COR-L47 (cell line): ENCODE measurements at regions not wholly inside any gene's neighbourhood (a gene's known extent, or its start where the extent isn't known, plus 50 kb on each side); places are given as distances from the start of the nearest gene placed in this dataset.

Experiments
- DNase-seq: peaks from one replicate; lab custom pipeline; 2025; lab: John Stamatoyannopoulos, UW

DNA sequence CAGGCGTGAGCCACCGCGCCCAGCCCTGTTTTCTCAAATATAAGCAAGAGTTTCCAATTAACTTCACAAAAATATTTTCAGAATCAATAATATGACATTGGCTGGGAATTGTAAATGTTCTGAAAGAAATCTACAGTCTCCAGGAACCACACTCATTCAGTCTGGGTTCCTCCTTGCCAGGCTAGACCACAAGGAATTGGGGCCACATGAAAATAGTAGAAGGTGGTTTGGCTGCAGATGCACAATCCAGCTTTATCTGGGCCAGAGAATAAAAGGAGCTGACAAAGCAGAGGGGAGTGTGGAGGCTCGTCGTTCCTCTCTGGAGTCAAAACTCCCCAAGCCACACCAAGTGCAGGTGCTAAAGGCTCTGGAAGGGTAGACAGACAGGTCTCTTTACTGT, 92.0 kb upstream of the OSMR start:
- no peak for DNase-seq

DNA sequence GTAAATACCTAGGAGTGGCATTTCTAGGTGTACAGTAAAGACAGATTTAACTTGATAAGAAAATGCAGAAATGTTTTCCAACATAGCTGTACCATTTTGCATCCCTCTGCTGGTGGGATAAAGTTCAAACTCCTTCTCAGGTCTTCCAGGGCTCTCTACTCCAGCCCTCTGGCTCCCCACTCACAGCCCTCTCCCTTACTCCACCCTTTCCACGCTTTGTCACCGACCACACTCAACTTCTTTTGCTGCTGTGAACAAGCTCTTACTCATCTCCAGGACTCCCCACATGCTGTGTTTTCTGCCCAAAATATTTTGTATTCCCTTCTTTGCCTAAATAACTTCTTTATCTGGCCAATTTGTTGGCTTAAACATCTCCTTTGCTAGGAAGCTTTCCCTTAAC, 90.6 kb upstream of the OSMR start:
- DNase-seq: no peak

DNA sequence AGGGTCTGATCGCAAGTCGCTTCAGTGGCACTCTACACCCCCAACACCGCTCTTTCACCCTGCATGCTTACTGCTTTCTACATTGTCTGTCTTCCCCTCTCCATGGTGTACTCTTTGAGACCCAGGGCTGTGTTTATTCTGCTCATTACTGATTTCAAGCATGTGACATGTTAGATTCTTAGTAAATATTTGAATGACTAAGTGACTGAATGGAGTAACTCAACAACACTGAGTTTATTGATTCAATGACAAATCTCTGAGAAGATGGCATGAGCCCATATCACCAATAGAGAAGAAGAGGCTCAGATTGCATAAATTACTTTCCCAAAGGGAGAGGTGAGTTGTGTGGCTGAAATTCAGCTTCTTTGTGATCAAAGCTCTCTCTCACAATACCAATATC, 89.7 kb upstream of the OSMR start:
- DNase-seq: no peak

DNA sequence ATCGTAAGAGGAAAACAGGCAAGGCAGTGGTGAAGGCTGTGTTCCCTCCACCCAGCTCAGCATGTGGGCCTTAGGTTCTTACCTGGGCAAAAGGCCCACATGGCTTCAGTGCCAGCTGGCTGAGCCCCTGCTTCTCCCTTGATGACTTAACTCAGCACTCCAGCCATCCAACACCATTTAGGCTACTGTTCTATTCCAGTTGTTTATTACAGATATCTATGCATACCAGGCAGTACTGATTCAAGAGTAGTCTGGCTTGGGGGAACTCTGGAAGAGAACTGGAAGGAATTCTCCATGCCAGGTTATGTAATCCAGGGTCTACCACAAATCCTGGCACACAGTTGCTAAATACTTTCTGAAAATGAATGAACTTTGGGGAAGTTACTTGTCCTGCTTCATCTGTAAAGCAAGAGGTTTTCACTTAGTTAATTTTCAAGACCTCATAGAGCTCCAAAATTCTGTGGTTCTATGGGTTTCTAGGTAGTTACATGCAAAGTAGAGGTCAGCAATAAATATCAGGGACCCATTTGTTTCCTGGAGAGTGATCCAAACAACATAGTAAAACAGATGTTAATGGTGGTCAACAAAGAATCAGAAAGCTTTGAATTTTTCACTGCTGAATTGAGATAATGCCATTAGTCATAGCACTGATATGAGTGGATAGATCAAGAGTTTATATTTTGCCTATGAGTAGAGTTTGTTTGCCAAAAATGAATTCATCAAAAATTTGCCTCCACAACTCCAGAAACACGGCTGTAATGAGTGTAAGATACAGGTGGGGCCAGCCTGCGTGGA, 88.2 kb upstream of the OSMR start:
- no peak for DNase-seq

DNA sequence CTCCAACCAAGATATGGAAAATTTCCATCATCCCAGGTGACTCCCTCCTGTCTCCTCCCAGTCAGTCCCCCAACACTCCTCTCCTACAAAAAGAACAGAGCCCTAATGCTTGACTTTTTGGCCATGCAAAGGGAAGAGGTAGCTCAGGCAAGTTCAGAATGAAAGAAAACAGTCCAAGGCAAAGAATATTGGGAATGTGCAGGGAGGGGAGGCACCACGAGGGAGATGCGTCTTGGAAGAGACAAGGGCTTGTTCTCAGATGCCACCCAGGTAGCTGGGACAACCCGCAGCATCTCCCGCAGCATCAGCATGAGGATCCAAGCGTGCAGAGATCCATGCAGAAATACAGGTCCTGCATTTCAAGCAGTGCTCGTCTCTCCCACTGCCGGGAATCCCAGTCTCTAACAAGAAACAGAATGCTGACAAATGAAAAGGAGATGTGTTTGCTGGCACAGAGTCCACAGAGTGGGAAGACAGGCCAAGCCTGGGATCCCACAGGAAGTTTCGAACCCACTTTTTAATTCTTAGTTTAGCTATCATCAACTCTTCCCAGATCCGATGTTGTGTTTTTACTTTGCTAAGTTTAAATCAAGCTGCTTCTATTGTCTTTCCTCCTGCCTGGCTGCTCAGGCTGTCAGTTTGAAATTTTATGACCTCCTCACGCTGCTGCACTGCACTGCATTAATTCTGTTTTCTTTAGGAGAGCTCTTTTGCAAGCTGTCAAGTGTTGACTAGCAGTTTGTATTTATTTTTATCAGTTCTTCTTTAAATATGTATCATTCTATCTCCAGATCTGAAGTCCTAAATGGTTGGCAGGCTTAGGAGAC, 86.8 kb upstream of the OSMR start:
- no peak for DNase-seq

DNA sequence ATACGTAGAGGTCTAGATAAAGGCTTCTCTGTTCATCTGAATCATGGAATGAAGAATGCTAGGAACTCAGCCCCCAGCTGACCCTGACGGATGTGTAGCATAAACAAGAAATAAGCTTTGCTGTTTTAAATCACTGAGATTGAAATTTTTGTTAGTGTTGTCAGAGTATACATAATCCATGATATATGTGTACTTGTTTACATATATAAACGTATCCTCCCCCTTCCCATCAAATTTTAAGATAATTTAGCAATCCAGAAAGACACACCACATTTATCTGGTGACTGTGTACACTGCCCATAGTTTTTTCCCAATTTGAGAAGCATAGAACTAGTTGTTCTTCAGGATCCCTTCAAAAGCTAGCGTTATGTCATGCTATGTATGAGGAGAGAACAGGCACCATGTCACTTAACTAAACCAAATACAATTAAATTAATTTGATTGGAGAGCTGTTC, 80.8 kb upstream of the OSMR start:
- DNase-seq: no peak

DNA sequence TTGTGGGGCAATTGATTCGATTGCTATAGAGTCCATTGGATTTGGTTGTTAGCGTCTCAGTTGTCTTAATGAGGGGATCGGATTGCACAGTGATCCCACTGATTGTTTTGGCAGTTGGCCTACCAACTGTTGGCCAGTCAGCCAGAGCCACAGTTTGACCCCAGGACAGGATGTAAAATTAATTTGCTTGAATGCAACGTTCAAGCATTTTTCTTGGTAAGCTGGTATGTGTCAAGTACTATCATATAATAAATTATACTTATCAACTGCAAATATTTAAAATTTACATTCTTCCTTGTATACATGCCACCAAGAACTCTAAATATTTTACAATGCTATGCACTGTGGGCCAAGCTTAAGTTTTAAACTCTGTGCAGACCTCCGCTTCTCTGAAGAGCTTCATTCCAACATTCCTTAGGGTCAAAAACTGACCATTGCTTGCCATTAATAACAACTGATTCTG, 80.4 kb upstream of the OSMR start:
- no peak for DNase-seq

DNA sequence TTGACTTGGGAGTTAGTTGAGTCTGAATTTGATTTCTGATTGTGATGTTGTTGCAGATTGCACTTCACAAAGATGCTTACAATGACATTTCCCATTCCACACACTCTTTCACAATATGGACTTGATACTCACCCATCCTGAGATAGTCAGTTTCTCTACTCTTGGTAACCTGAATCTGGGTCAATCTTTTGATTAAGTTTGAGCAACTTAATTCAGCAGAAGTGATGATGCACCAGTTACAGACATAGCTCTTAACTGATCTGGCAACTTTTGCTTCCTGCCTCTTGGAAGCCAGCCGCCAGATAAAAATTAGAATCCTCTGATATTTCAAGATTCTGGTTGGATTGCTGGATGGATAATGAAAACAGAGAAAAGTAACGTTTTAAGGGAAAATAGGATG, 79.7 kb upstream of the OSMR start:
- no peak for DNase-seq

DNA sequence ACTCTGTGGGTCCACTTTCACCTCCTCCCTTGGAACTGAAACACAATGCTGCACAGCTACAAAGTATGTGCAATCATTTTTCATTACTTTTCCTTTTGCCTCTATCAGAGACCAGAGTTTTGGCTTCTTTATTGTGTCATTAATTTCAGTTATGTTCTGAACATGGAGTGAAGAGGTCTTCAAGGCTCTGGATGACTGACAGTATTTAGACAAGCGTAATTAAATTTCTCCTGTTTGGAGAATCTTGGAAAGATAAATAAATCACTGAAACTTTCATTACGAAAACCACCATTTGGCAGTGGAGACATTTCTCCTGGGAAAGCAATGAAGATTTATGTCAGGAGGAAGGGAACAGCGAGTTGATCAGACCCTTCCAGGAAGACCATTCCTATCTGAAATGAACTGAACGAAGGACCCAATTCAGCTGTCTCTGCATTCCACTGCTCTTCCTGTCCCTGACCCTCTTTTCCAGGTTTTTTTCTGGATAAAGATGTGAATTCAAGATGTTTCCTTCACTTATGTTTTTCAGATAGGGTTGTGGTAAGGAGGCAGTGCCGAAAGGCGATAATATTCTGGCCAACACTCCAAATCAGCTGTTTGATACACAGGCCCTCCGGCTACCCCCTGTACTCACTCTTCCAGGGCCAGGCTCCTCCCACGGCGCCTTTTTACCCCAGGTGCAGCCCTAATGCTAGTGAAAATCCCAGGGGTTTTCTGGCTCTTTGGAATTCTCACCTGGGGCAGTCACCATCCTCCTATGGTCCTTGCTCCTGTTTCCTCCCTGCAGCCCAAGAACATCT, 77.2 kb upstream of the OSMR start:
- DNase-seq: no peak

DNA sequence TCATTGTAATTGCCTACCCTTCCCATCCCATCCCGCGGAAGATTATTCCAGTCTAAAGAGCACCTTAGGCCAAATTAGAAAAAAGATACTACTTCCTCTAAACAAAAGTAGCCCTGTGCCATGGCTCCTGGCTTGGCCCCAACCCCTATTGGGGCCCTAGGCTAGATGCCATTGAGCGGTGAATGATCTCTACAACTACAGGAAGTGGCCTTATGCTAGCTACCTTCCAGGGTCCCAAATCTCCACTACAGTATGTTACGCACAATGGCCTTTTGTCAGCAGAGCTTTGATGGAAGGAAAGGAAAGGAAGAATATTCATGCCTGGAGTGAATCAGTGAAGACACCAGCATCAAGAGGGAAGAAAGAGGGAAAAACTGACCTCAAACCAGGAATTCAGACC, 73.3 kb upstream of the OSMR start:
- no peak for DNase-seq

DNA sequence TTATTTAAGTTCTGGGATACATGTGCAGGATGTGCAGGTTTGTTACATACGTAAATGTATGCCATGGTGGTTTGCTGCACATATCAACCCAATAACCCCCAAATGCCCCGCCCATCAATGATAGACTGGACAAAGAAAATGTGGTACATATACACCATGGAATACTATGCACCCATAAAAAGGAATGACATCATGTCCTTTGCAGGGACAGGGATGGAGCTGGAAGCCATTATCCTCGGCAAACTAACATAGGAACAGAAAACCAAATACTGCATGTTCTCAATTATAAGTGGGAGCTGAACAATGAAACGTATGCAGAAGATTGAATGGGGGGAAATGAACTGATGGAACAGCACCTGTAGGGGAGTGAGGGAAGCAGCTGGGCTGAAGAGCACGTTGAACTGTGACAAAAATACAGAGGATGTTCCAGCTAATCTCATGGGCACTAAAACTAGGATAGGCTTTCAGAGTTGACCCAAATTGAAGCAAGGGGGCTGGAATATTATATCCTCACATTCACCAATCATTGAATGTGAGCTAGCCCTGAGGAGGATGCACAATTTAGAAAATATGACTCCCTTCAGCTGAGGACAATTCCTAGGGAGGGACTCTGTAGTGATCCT, 70.5 kb upstream of the OSMR start:
- no peak for DNase-seq

DNA sequence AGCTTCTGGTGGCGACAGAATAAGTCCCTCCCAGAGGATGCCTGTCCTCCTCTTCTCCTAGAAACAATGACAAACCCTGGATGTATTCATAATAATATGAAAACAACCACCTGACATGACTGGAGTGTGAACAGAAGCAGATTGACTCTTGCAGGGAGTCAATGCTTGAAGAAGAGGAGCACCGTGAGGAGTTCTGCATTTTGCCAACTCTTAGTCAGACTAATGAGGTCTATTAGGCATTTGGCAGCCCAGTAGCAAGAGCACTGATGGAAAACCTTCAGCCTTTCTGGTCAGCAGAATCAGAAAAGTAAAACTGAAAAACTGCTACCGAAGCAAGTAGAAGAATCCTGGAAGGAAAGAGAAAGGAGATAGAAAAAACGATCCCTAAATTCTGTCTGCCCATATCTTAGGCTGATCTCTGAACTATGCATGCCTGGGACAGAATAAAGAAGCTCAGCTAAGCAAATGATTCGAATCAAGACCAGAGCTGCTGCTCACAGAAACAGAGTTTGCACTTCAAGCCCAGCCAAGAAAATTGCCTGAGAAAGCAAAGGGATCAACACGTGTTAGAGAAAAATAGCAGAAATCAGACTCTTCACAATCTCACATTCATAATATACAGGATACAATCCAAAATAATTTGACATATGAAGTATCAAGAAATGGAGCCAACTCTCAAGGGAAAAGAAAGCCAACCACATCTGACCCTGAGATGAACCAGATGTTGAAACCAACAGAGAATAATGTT, 69.5 kb upstream of the OSMR start:
- no peak for DNase-seq

DNA sequence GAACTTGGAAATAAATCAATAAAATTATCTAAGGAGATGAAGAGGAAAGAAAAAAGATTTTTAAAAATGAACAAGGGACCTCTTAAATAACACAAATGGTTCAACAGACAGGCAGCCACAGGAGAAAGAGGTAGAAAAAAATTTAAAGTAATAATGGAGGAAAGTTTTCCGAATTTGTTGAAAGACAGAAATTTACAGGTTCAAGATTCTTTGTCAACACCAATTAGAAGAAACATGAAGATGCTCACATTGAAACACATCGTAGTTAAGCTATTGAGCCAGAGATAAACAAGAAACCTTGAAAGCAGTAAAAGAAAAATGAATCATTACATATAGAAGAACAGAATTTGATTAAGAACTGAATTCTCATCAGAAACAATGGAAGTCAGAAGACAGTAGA, 68.7 kb upstream of the OSMR start:
- DNase-seq: no peak

DNA sequence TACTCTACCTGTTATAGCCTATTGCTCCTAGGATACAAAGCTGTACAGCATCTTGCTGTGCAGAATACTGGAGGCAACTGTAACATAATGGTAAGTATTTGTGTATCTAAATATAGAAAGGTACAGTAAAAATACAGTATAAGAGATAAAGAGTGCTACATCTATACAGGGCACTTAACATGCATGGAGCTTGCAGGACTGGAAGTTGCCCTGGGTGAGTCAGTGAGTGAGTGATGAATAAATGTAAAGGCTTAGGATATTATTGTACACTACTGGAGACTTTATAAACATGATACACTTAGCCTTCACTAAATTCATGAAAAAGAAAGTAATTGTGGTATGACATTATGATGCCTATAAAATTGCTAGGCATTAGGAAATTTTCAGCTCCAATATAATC, 65.5 kb upstream of the OSMR start:
- no peak for DNase-seq

DNA sequence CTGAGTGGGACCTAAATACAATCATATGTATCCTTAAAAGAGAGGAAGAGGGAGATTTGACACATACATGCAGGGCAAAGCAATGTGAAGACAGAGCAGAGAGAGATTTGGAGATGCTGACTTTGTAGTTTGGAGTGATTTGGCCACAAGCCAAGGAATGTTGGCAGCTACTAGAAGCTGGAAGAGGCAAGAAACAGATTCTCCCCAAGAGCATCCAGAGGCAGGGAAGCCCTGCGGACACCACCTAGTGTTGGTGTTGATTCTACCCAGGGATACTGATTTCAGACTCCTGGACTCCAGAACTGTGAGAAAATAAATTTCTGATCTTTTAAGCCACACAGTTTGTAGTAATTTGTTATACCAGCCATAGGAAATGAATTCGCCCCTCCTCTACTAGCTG, 64.9 kb upstream of the OSMR start:
- DNase-seq: no peak

DNA sequence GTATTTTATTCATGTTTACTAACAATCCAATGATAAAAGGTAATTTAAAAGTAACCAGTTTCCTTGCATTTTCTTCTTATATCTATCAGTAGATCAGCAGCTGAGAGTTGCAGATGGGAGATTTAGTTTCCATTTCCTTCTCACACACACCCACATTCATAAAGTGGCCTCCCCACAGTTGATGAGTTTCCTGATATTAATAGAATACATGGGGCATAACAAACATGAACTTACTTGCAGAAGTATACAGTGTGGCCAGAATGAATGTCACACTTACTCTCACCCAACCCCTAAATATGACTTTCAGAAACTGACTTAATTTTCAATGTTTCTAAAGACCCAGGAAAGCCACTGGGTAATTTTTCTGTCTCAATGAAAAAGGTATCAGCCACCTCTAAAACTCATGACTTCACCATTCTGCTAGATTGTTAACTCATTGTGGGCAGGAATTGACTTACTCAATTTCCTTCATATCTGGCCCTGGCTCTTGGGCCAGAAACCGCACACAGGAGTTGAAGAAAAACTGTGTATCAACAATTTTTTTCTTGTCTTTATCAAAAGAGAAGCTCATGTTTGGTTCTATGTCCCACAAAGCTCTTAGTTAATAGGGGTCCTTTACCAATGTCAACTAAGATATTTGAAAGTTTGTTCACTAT, 63.5 kb upstream of the OSMR start:
- DNase-seq: no peak

DNA sequence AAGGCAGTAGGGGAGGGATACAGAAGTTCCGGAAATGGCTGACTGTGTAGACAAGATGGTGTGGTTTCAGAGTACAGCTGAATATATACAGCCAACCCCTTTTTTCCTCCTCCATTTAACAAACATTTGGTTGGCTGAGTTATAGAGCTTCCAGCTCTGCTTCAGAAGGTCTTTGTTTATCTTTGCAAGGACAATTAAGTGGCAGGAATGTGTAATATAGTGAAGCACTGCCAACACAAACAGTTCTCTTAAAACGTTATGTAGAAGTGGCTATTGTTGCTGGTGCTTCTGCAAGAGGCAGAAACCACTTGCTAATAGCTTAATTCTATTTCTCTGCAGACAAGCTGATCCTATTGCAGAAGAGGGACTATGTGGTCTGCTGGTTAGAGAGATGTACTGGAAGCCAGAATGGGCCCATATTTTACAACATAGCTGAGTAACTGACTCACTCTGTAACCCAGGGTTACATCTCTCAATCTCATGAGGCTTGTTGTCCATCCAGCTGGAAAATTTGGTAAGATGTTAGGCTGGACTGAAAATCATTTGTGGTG, 62.7 kb upstream of the OSMR start:
- no peak for DNase-seq

DNA sequence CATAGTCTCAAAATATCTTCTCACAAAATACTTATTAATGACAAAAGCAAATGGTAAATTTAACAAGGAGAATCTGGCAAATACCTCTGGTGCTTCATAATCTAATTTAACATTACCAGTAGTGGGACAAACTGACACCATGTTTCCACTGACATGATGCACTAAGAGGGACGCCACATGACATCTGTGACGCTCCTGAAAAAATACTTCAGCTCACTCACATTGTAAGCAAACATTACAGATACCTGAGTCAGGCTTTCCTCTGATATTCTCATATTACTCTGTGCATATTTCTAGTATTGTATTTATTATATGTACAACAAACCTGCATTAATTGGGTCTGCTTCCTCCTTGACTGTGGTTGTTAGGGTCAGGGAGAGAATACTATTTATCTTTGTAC, 56.7 kb upstream of the OSMR start:
- DNase-seq: no peak

DNA sequence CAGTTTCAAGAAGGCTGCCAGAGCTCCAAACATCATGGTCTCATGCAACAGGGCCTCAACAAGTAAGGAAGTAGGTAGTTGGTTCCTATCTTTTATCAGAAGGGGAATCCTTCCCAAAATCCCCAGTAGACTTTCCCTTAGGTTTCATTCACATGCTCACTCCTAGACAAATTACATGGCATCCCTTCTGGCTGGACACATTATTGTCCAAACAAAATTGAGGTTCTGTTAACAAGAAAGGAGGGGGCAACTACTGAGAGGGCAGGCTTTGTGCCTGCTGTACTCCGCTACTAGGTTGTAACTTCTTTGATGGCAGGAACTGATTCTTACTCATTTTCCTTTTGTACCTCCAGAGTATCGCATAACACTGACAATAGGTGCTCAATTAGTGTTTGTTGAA, 56.0 kb upstream of the OSMR start:
- DNase-seq: no peak

DNA sequence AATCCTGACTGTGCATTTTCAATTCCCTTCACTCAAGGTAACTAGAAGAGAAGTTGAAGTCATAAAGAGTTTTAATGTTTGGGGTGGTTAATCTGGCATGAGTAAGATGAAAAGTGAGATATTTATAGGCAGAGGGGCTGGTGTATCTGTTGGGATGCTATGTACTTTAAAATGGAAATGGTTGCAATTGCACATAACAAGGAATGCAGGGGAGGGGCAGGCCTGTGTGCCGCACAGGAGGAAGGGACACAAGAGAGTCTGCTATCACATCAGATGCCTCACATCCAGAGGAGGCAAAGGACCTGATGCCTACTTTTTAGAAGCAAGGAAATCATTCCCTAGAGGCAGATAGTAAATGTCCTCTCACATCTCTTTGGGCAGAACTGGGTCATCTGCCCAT, 55.5 kb upstream of the OSMR start:
- no peak for DNase-seq

DNA sequence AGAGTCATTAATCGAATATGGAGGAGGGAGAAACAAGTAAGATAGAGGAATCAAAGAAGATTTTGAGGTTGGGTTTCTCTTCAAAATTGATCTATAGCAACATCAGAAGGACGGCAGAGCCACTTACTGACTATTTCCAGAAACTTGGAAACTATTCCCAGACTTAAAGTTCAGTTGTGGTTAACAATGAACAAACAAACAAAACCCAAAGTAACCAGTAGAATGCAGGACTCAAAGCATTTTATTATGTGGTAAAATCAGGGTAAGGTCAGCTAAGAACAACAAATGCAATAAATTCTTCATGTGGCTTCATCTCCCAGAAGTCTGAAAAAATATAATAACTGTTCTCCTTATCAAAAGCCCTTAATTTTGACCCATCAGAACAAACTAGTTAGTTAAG, 54.9 kb upstream of the OSMR start:
- no peak for DNase-seq
